ENCODE measurements at regions not wholly inside any gene's neighbourhood (a gene's known extent, or its start where the extent isn't known, plus 50 kb on each side); places are given as distances from the start of the nearest gene placed in this dataset.

- Histone ChIP-seq H3K27me3 (ENCODE audit: low read length) (no peaks in the 10 kb centered on the region), H4K20me1 (ENCODE audit: insufficient read depth, low read depth, low read length) (no peaks in the 10 kb centered on the region), H3K4me3 (ENCODE audit: low read length) (no peak overlapping the region), H3K36me3 (ENCODE audit: insufficient read depth, low read length) (no peaks in the 10 kb centered on the region), H3K4me1 (ENCODE audit: low read length) (no peaks in the 10 kb centered on the region), H3K9me2 (replicated peaks; ENCODE audit: insufficient read depth, low read length) (no peaks in the 10 kb centered on the region), H3K79me2 (ENCODE audit: low read length) (no peaks in the 10 kb centered on the region), H2AFZ (ENCODE audit: low read length) (no peak overlapping the region), H3K9ac (ENCODE audit: low read length) (no peak overlapping the region), H3K4me2 (ENCODE audit: low read depth, low read length, poor library complexity, severe bottlenecking) (no peak overlapping the region), H3K9me3 (ENCODE audit: low read length) (peaks cover 30% of the 10 kb centered on the region), H3K27ac (ENCODE audit: low read length) (no peak overlapping the region)
- no peak for DNase-seq
These were observed 398.2 kb upstream of the CELF4 start for GRCh38 chr18:37963837-37964236.

GRCh38 chr18:37962316-37962966, 396.8 kb upstream of the CELF4 start:
- Histone ChIP-seq H3K79me2 (ENCODE audit: low read length) (no peaks in the 10 kb centered on the region), H3K36me3 (ENCODE audit: insufficient read depth, low read length) (no peaks in the 10 kb centered on the region), H3K27me3 (ENCODE audit: low read length) (no peaks in the 10 kb centered on the region), H3K4me1 (ENCODE audit: low read length) (no peaks in the 10 kb centered on the region), H3K9me2 (replicated peaks; ENCODE audit: insufficient read depth, low read length) (no peaks in the 10 kb centered on the region), H3K4me2 (ENCODE audit: low read depth, low read length, poor library complexity, severe bottlenecking) (no peak overlapping the region), H3K4me3 (ENCODE audit: low read length) (no peak overlapping the region), H2AFZ (ENCODE audit: low read length) (no peak overlapping the region), H4K20me1 (ENCODE audit: insufficient read depth, low read depth, low read length) (no peaks in the 10 kb centered on the region), H3K9ac (ENCODE audit: low read length) (no peak overlapping the region), H3K27ac (ENCODE audit: low read length) (no peak overlapping the region), H3K9me3 (ENCODE audit: low read length) (peaks cover 34% of the 10 kb centered on the region)
- no peak for DNase-seq

- Histone ChIP-seq H3K9ac (ENCODE audit: low read length) (no peak overlapping the region), H3K4me3 (ENCODE audit: low read length) (no peak overlapping the region), H3K36me3 (ENCODE audit: insufficient read depth, low read length) (no peaks in the 10 kb centered on the region), H3K79me2 (ENCODE audit: low read length) (no peaks in the 10 kb centered on the region), H3K9me2 (replicated peaks; ENCODE audit: insufficient read depth, low read length) (no peaks in the 10 kb centered on the region), H3K27me3 (ENCODE audit: low read length) (no peaks in the 10 kb centered on the region), H3K4me2 (ENCODE audit: low read depth, low read length, poor library complexity, severe bottlenecking) (no peak overlapping the region), H3K9me3 (ENCODE audit: low read length) (peaks cover 32% of the 10 kb centered on the region), H3K4me1 (ENCODE audit: low read length) (no peaks in the 10 kb centered on the region), H3K27ac (ENCODE audit: low read length) (no peak overlapping the region), H2AFZ (ENCODE audit: low read length) (no peak overlapping the region), H4K20me1 (ENCODE audit: insufficient read depth, low read depth, low read length) (no peaks in the 10 kb centered on the region)
- DNase-seq = no peak
These were observed 392.9 kb upstream of the CELF4 start for GRCh38 chr18:37958499-37958898.

- Histone ChIP-seq H3K9ac (ENCODE audit: low read length) (no peak overlapping the region), H3K4me3 (ENCODE audit: low read length) (no peak overlapping the region), H3K4me2 (ENCODE audit: low read depth, low read length, poor library complexity, severe bottlenecking) (no peak overlapping the region), H3K9me3 (ENCODE audit: low read length) (peaks cover 39% of the 10 kb centered on the region), H3K9me2 (replicated peaks; ENCODE audit: insufficient read depth, low read length) (no peaks in the 10 kb centered on the region), H4K20me1 (ENCODE audit: insufficient read depth, low read depth, low read length) (no peaks in the 10 kb centered on the region), H3K4me1 (ENCODE audit: low read length) (no peaks in the 10 kb centered on the region), H3K79me2 (ENCODE audit: low read length) (no peaks in the 10 kb centered on the region), H3K36me3 (ENCODE audit: insufficient read depth, low read length) (no peaks in the 10 kb centered on the region), H3K27me3 (ENCODE audit: low read length) (no peaks in the 10 kb centered on the region), H2AFZ (ENCODE audit: low read length) (no peak overlapping the region), H3K27ac (ENCODE audit: low read length) (no peak overlapping the region)
- DNase-seq = no peak
These were observed 391.3 kb upstream of the CELF4 start for GRCh38 chr18:37956902-37957301.

GRCh38 chr18:37956020-37956419, 390.4 kb upstream of the CELF4 start:
- no peaks in the 10 kb centered on the region for H3K36me3 ChIP-seq (ENCODE audit: insufficient read depth, low read length)
- no peak overlapping the region for H3K4me3 ChIP-seq (ENCODE audit: low read length)
- peaks cover 37% of the 10 kb centered on the region for H3K9me3 ChIP-seq (ENCODE audit: low read length)
- no peak overlapping the region for H3K27ac ChIP-seq (ENCODE audit: low read length)
- no peaks in the 10 kb centered on the region for H3K79me2 ChIP-seq (ENCODE audit: low read length)
- no peaks in the 10 kb centered on the region for H4K20me1 ChIP-seq (ENCODE audit: insufficient read depth, low read depth, low read length)
- H3K27me3 ChIP-seq (ENCODE audit: low read length) = no peaks in the 10 kb centered on the region
- no peak overlapping the region for H3K9ac ChIP-seq (ENCODE audit: low read length)
- no peak for DNase-seq
- H3K4me2 ChIP-seq (ENCODE audit: low read depth, low read length, poor library complexity, severe bottlenecking) = no peak overlapping the region
- H2AFZ ChIP-seq (ENCODE audit: low read length) = no peak overlapping the region
- H3K9me2 ChIP-seq (replicated peaks; ENCODE audit: insufficient read depth, low read length) = no peaks in the 10 kb centered on the region
- no peaks in the 10 kb centered on the region for H3K4me1 ChIP-seq (ENCODE audit: low read length)

- no peaks in the 10 kb centered on the region for H3K9me2 ChIP-seq (replicated peaks; ENCODE audit: insufficient read depth, low read length)
- no peaks in the 10 kb centered on the region for H3K4me1 ChIP-seq (ENCODE audit: low read length)
- no peak overlapping the region for H3K4me3 ChIP-seq (ENCODE audit: low read length)
- no peak overlapping the region for H3K9ac ChIP-seq (ENCODE audit: low read length)
- no peak for DNase-seq
- no peaks in the 10 kb centered on the region for H3K36me3 ChIP-seq (ENCODE audit: insufficient read depth, low read length)
- H2AFZ ChIP-seq (ENCODE audit: low read length) = no peak overlapping the region
- no peaks in the 10 kb centered on the region for H3K27me3 ChIP-seq (ENCODE audit: low read length)
- H3K27ac ChIP-seq (ENCODE audit: low read length) = no peak overlapping the region
- no peak overlapping the region for H3K4me2 ChIP-seq (ENCODE audit: low read depth, low read length, poor library complexity, severe bottlenecking)
- no peaks in the 10 kb centered on the region for H3K79me2 ChIP-seq (ENCODE audit: low read length)
- H4K20me1 ChIP-seq (ENCODE audit: insufficient read depth, low read depth, low read length) = no peaks in the 10 kb centered on the region
- peaks cover 38% of the 10 kb centered on the region for H3K9me3 ChIP-seq (ENCODE audit: low read length)
These were observed 389.6 kb upstream of the CELF4 start for GRCh38 chr18:37955201-37955600.

GRCh38 chr18:37953876-37954275, 388.3 kb upstream of the CELF4 start:
- Histone ChIP-seq H3K9me2 (replicated peaks; ENCODE audit: insufficient read depth, low read length) (no peaks in the 10 kb centered on the region), H3K36me3 (ENCODE audit: insufficient read depth, low read length) (no peaks in the 10 kb centered on the region), H3K79me2 (ENCODE audit: low read length) (no peaks in the 10 kb centered on the region), H3K27me3 (ENCODE audit: low read length) (no peaks in the 10 kb centered on the region), H2AFZ (ENCODE audit: low read length) (no peak overlapping the region), H3K4me3 (ENCODE audit: low read length) (no peak overlapping the region), H3K27ac (ENCODE audit: low read length) (no peak overlapping the region), H4K20me1 (ENCODE audit: insufficient read depth, low read depth, low read length) (no peaks in the 10 kb centered on the region), H3K9me3 (ENCODE audit: low read length) (peaks cover 40% of the 10 kb centered on the region), H3K4me2 (ENCODE audit: low read depth, low read length, poor library complexity, severe bottlenecking) (no peak overlapping the region), H3K4me1 (ENCODE audit: low read length) (no peaks in the 10 kb centered on the region), H3K9ac (ENCODE audit: low read length) (no peak overlapping the region)
- no peak for DNase-seq

GRCh38 chr18:37948471-37948870, 382.9 kb upstream of the CELF4 start:
- no peaks in the 10 kb centered on the region for H3K27me3 ChIP-seq (ENCODE audit: low read length)
- H3K4me2 ChIP-seq (ENCODE audit: low read depth, low read length, poor library complexity, severe bottlenecking) = no peak overlapping the region
- H2AFZ ChIP-seq (ENCODE audit: low read length) = no peak overlapping the region
- H3K4me3 ChIP-seq (ENCODE audit: low read length) = no peak overlapping the region
- no peaks in the 10 kb centered on the region for H3K9me2 ChIP-seq (replicated peaks; ENCODE audit: insufficient read depth, low read length)
- H3K4me1 ChIP-seq (ENCODE audit: low read length) = no peaks in the 10 kb centered on the region
- H4K20me1 ChIP-seq (ENCODE audit: insufficient read depth, low read depth, low read length) = no peaks in the 10 kb centered on the region
- DNase-seq = no peak
- peaks cover 30% of the 10 kb centered on the region for H3K9me3 ChIP-seq (ENCODE audit: low read length)
- no peak overlapping the region for H3K9ac ChIP-seq (ENCODE audit: low read length)
- H3K27ac ChIP-seq (ENCODE audit: low read length) = no peak overlapping the region
- H3K79me2 ChIP-seq (ENCODE audit: low read length) = no peaks in the 10 kb centered on the region
- no peaks in the 10 kb centered on the region for H3K36me3 ChIP-seq (ENCODE audit: insufficient read depth, low read length)

- Histone ChIP-seq H3K9me3 (ENCODE audit: low read length) (peaks cover 20% of the 10 kb centered on the region), H4K20me1 (ENCODE audit: insufficient read depth, low read depth, low read length) (no peaks in the 10 kb centered on the region), H2AFZ (ENCODE audit: low read length) (no peak overlapping the region), H3K9me2 (replicated peaks; ENCODE audit: insufficient read depth, low read length) (no peaks in the 10 kb centered on the region), H3K27ac (ENCODE audit: low read length) (no peak overlapping the region), H3K4me3 (ENCODE audit: low read length) (no peak overlapping the region), H3K4me2 (ENCODE audit: low read depth, low read length, poor library complexity, severe bottlenecking) (no peak overlapping the region), H3K79me2 (ENCODE audit: low read length) (no peaks in the 10 kb centered on the region), H3K9ac (ENCODE audit: low read length) (no peak overlapping the region), H3K4me1 (ENCODE audit: low read length) (no peaks in the 10 kb centered on the region), H3K27me3 (ENCODE audit: low read length) (no peaks in the 10 kb centered on the region), H3K36me3 (ENCODE audit: insufficient read depth, low read length) (no peaks in the 10 kb centered on the region)
- DNase-seq = no peak
These were observed 380.7 kb upstream of the CELF4 start for GRCh38 chr18:37946324-37946723.

Data from Karpas-422 (cell line).